Endothelial cell of umbilical vein (primary cell): ENCODE measurements at regions not wholly inside any gene's neighbourhood (a gene's known extent, or its start where the extent isn't known, plus 50 kb on each side); places are given as distances from the start of the nearest gene placed in this dataset.

Experiments
- EZH2 ChIP-seq: IDR thresholded peaks from 2 replicates; pipeline ENCODE4 v1.6.1; 2012; ENCODE audit warnings: borderline replicate concordance, low read depth, mild to moderate bottlenecking, moderate library complexity, low read length, inconsistent platforms; ENCODE audit not compliant: severe bottlenecking
- GATA2 ChIP-seq: IDR thresholded peaks from 2 replicates; pipeline ENCODE4 v1.7.0; 2011; ENCODE audit warnings: low read depth, mild to moderate bottlenecking, moderate library complexity, mixed read lengths, low read length; ENCODE audit not compliant: insufficient read length, insufficient read depth
- JUN ChIP-seq: IDR thresholded peaks from 2 replicates; pipeline ENCODE4 v1.6.1; 2011; ENCODE audit warnings: borderline replicate concordance, low read depth; ENCODE audit not compliant: insufficient read length, insufficient read depth
- MYC ChIP-seq: IDR thresholded peaks from one replicate; pipeline ENCODE4 v1.6.1; 2011; ENCODE audit warnings: mild to moderate bottlenecking, low read depth, low read length
- POLR2A ChIP-seq: IDR thresholded peaks from 2 replicates; pipeline ENCODE4 v1.6.1; 2012; ENCODE audit warnings: low read depth, mild to moderate bottlenecking, control low read depth, low read length
- POLR2AphosphoS5 ChIP-seq: IDR thresholded peaks from 2 replicates; pipeline ENCODE4 v1.6.1; 2012; ENCODE audit warnings: low read depth, mild to moderate bottlenecking, control low read depth, low read length, moderate library complexity; ENCODE audit not compliant: insufficient read depth
- TF ChIP-seq, protein P1 (sequence below), 2 donors: IDR thresholded peaks; 1 replicate in 1 of 2; 2 replicates in 1 of 2; pipeline ENCODE4 v1.5.1; 2011; ENCODE audit warnings: low read length in 2 of 2, mild to moderate bottlenecking in 2 of 2, moderate library complexity in 2 of 2, control low read depth in 1 of 2, inconsistent platforms in 1 of 2, low read depth in 1 of 2; ENCODE audit not compliant: insufficient read depth in 1 of 2; ENCODE audit errors: extremely low read depth in 1 of 2
- TF ChIP-seq, protein P2 (sequence below): IDR thresholded peaks from 2 replicates; pipeline ENCODE4 v1.6.1; 2011; ENCODE audit not compliant: insufficient read depth, insufficient read length

DNA sequence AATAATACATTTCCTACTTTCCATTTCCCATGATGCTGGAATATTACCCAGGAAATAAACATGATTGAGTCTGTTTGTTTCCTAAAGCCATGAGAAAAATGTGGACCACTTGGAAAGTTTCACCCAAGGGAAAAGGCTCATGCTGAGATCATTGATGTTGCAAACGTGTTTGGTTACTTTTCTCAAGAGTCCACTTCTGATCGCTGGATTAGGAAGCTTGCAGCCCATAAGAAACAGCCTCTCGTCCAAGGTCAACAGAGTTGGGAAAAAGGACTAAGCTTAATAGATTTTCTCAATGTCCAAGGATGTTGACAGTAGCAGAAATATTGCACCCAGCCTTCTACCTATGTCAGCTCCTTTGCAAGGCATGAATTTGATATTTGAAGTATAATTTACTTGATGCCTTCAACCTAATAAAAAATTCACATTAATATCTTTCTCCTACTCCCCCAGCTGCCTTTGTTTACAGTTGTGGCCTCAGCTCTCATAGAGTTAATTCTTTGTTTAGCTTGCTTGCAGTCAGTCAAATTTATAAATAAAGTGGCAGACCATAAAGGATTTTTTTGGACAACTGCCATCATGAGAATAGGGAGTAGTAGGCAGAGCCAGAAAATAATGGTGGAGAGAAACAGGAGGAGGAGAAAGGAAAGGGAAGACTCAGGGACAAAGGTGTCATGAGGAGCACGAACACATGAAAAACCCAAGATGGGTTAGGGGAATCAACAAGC, 65.6 kb upstream of the BLTP1 start:
- TF ChIP-seq, protein P1, sequence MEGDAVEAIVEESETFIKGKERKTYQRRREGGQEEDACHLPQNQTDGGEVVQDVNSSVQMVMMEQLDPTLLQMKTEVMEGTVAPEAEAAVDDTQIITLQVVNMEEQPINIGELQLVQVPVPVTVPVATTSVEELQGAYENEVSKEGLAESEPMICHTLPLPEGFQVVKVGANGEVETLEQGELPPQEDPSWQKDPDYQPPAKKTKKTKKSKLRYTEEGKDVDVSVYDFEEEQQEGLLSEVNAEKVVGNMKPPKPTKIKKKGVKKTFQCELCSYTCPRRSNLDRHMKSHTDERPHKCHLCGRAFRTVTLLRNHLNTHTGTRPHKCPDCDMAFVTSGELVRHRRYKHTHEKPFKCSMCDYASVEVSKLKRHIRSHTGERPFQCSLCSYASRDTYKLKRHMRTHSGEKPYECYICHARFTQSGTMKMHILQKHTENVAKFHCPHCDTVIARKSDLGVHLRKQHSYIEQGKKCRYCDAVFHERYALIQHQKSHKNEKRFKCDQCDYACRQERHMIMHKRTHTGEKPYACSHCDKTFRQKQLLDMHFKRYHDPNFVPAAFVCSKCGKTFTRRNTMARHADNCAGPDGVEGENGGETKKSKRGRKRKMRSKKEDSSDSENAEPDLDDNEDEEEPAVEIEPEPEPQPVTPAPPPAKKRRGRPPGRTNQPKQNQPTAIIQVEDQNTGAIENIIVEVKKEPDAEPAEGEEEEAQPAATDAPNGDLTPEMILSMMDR (IDR thresholded peaks at IDR 0.05; ENCODE audit: extremely low read depth in 1 of 2, insufficient read depth in 1 of 2, low read depth in 1 of 2, low read length in 2 of 2), result no peak
- TF ChIP-seq GATA2, result no peak
- TF ChIP-seq POLR2A, result no peak
- no peak for TF ChIP-seq POLR2AphosphoS5
- no peak for TF ChIP-seq EZH2
- TF ChIP-seq MYC, result no peak
- TF ChIP-seq, protein P2, sequence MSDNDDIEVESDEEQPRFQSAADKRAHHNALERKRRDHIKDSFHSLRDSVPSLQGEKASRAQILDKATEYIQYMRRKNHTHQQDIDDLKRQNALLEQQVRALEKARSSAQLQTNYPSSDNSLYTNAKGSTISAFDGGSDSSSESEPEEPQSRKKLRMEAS, result no peak
- no peak for TF ChIP-seq JUN
